A673 (cell line): ENCODE measurements at regions not wholly inside any gene's neighbourhood (a gene's known extent, or its start where the extent isn't known, plus 50 kb on each side); places are given as distances from the start of the nearest gene placed in this dataset.

Experiments
- CTCF ChIP-seq: fragments of 300-800, 200-600 bp; sonication (generic); conservative IDR thresholded peaks from 2 replicates; pipeline ENCODE4 v1.5.1; 2017; ENCODE audit warnings: low read depth, mild to moderate bottlenecking, antibody characterized with exemption, low read length, moderate library complexity, mixed read lengths
- EZH2 ChIP-seq: fragments of 200-600 bp; sonication (generic); IDR thresholded peaks from 2 replicates; pipeline ENCODE4 v1.6.1; 2017; ENCODE audit warnings: borderline replicate concordance, low read depth, mild to moderate bottlenecking, mixed read lengths, antibody characterized with exemption, low read length; ENCODE audit not compliant: poor library complexity, severe bottlenecking

- TF ChIP-seq EZH2 (no peak), CTCF (no peak)
Measured at GRCh38 chr3:76438971-76439370, 600.9 kb upstream of the ROBO2 start.
